OCI-M1 (cell line): ENCODE measurements at regions not wholly inside any gene's neighbourhood (a gene's known extent, or its start where the extent isn't known, plus 50 kb on each side); places are given as distances from the start of the nearest gene placed in this dataset.
"Not testable (repeated sequence)": the region's sequence is repeated elsewhere in the genome, so short reads cannot be mapped to it uniquely, and the experiment has no call there.

ENCODE experiments used
- DNase-seq: peaks from one replicate; lab custom pipeline; 2025; lab: John Stamatoyannopoulos, UW

DNA sequence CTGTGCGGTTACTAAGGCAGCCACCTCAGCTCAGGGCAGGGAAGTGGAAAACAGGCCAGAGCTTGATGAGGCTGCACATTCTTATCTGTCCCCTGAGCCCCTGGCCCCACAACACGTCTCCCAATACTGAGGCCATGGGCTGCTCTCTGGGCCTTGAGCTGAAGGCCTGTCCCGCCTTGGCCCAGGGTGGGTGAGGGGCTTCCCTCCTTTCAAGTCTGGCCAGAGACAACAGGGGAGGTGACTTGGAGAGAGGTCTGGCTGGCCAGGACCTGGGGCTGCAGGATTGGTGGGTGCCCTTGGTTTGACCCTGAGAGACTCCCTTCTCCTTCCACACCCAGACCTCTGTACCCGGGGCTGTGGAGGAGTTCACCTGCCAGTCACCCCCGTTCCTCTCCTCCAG, 563.8 kb downstream of the PTPRU start:
- DNase-seq, result peak; percentile 6

DNA sequence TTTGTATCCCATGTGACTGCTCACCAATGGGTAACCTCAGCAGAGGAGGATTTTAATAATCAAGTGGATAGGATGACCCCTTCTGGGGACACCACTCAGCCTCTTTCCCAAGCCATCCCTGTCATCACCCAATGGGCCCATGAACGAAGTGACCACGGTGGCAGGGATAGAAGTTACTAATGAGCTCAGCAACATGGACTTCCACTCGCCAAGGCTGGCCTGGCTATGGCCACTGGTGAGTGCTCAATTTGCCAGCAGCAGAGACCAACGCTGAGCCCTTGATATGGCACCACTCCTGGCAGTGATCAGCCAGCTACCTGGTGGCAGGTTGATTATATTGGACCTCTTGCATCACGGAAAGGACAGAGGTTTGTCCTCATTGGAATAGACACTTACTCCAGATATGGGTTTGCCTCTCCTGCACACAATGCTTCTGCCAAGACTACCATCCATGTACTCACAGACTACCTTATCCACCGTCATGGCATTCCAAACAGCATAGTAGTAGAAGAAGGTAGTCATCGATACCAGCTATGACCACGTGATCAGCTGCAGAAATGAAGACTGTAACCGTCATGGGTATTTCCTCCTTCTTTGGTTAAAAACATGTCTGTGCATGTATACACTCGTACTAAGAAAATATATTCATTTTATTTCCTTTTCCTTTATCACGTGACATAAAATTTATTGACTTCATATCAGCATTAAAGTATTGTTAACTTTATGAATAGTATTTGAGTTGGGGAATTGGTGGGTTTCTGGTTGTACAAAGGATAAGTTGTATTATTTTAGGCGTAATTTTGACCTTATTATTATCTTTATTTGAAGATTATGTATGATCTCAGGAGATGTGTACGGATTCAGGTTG, 562.6 kb downstream of the PTPRU start:
- no peak for DNase-seq

DNA sequence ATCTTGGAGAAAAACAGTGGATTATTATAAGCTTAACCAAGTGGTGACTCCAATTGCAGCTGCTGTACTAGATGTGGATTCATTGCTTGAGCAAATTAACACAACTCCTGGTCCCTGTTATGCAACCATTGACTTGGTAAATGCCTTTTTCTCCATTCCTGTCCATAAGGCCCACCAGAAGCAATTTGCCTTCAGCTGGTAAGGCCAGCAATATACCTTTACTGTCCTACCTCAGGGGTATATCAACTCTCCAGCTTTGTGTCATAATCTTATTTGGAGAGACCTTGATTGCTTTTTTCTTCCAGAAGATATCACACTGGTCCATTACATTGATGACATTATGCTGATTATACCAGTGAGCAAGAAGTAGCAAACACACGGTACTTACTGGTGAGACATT, 560.8 kb downstream of the PTPRU start:
- DNase-seq, result not testable (repeated sequence)

DNA sequence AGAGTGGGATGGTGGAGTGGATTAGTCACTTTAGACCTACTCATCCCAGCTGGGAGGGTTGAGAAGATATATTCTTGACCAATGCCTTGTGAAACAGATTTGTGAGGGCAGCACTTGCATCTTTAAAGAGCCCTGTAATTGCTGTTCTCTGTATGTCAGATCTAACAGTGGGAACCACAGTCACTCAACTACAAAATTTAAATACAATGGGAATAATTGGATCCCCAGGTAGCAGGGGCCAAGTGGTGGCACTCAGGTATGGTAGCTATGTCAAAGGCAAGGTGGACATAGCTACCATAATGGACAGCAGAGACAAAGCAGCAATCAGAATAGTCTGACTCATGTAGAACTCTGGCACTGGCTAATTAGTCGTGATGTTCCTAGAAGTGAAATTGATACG, 559.6 kb downstream of the PTPRU start:
- not testable (repeated sequence) for DNase-seq

DNA sequence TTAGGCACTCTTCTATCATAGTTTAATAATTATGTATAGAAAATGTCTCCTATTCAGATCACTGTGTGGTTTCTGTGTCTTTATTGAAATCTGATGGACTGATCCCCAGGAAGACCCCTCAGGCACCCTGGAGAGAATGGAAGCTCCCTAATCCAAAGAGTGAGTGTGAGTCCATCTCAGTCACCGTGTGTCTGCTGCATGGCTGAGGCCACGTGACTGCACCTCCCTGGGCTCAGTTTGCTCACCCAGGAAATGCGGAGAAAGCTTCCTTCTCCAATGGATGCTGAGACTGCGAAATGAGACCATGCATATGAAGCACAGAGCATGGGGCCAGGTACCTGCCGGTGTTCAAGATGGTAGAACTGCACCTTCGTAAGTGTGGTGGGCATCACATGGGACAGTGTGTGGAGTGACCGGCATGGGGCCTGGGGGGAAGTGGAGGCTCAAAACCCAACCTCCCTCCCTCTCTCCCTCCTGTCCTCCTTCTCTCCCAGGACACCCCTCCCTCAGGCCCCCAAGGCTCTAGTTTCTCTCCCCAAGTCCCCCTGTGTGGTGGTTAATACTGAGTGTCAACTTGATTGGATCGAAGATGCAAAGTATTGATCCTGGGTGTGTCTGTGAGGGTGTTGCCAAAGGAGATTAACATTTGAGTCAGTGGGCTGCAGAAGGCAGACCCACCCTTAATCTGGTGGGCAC, 557.5 kb downstream of the PTPRU start:
- no peak for DNase-seq

DNA sequence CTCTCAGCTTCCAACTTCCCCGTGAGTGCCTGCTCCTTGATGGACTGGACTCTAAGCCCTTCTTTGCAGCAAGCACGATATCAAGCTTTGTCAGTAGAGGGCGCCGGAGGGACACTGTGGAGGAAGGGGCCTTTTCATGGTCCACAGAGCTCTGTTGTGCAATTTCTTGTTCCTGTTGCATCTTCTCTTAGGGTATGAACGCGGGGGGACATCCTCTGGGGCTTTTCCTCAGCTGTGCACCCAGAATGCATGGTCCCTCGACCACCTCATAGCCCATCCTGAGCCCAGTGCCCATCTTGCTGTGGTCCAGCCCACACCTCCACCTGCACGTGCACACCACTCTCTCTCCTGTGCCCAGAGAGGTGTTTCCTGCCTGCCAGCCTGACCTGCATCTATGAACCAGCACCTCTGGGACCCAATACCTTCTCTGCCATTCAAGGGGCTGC, 556.8 kb downstream of the PTPRU start:
- peak; percentile 94 for DNase-seq

DNA sequence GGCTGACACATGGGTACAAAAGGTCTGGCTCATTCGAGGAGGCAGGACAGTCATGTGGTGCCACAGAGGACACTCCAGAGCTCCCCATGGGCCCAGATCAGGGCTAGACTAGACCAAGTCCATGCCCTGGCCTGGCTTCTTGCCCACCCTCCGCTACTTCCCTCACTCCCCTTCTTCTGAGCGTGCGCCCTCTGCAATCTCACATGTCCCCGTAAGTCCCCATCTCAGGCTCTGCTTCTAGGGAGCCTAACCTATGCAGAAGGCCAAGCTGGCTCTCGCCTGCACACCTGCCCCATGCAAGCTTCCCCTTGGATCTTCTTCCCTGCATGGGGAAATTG, 553.6 kb downstream of the PTPRU start:
- DNase-seq, result no peak

DNA sequence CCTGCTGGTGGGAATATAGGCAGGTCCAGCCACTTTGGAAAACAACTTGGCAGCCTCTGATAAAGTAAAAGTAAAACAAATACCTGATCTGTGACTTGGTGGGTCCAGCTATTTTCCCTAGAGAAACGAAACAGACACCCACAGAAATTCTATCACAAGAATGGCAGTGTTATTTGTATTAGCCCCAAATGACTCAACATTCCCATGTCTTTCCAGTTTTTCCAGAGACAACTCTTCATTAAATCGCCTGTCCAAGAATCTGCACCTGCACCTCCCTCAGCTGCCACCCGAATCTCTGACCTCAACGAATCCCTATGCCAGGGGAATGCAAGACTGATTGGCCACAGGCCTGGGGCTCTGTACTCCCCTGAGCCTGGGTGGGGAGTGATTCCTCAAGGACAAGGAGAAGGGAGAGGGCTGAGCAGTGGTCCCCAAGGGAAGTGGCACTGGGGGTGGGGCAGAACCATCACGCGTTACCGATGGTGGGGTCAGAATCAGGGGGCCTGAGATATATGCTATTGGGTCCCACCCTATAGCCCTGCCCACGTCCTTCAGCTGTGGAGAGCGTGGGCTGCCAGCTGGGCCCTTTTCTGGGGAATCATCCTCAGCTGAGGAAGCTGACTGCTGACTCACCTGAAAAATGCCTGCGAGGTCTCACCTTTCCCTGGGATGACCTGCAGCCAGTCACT, 553.0 kb downstream of the PTPRU start:
- no peak for DNase-seq

DNA sequence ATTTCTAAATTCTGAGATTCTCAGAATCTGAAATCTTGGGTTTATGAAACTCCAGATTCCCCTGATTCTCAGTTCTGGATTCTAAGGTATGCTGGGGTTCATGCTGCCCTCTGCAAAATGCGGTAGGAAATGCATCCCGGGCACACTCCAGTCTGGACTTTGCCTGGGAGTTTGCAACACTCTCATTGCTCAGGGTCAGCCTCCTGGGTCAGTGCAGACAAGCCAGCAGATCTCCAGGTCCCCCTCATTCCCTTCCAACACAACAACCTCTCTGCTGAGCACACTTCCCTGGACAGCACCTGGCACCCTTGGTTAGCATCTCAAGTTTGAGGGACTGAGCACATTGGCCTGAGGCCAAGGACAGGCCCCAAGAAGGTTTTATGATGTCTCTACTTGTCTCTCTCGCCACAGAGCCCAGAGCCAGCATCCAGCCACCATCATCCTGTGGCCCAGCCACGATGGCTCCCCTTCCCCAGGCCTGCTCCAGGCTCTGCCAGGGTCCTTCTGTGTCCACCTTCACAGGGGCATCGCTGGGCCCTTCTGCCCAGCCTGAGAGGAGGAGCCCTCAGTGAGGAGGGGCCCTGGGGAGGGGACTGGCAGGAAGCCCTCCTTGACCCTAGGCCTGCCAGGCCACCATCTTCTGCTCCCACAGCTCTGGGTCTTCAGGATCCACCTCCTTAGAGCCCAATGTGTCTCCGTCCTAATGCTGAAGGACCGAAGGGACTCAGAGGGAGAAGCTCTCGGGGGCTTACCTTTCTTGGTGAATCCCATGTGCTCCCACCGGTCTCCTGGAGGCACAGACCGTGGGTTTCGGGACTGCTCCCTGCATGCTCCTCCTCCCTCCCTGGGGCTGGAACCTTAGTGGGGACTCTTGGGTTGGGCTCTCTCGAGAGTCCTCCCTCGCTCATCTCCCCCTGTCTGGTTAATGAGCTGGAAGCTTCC, 550.7 kb downstream of the PTPRU start:
- DNase-seq, result no peak

DNA sequence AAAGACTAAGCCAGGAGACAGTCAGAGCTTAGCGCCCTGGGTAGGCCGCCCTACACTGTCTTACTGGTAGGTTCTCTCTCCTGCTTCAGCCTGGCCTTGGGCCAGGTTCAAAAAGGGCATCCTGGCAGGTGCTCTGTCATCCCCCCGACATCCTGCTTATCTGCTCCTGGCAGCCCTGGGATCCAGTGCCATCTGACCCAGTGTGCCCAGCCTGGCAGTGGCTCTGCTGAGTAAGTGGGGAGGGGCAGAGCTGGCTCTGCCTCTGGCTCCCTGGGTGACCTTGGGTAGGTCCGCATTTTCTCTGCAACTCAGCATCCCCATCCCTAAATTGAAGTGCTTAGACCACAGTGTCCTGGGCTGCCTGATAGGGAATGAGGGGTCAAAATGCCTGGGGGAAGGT, 549.9 kb downstream of the PTPRU start:
- DNase-seq, result no peak

DNA sequence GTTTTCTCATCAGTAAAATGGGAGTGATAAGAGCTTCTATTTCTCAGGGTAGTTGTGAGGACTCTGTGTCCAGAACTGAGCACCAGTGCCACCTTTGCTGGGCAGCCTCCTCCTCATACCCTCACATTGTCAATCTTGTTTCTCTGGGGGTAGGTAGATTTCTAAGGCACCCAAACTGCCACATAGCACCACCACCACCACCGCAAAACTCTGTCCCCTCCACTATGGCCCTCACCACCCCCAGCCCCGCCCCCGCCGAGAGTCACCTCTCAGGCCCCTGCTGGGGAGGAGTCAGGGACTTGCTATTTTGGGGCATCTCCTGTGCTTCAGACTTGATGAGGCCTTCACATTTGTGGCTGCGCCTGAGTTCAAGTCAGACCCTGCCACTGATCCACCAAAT, 549.2 kb downstream of the PTPRU start:
- DNase-seq, result no peak

DNA sequence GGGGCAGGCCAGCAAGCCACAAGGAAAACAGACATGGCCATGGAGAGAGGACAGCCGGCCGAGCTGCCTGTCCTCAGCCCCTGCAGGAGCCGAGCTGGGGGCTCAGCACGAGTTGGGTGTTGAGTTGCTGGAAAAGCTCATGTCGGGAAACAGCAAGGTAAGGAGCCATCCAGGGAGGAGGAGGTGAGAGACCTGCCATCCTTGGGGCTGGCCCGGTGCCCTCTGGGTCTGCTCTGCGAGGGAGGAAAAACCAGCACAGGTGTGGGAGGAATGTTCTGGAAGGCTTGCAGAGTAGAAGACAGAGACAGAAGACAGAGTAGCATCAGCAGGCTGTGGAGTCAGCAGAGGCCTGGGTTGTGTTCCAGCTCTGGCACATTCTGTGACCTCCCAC, 548.8 kb downstream of the PTPRU start:
- no peak for DNase-seq

DNA sequence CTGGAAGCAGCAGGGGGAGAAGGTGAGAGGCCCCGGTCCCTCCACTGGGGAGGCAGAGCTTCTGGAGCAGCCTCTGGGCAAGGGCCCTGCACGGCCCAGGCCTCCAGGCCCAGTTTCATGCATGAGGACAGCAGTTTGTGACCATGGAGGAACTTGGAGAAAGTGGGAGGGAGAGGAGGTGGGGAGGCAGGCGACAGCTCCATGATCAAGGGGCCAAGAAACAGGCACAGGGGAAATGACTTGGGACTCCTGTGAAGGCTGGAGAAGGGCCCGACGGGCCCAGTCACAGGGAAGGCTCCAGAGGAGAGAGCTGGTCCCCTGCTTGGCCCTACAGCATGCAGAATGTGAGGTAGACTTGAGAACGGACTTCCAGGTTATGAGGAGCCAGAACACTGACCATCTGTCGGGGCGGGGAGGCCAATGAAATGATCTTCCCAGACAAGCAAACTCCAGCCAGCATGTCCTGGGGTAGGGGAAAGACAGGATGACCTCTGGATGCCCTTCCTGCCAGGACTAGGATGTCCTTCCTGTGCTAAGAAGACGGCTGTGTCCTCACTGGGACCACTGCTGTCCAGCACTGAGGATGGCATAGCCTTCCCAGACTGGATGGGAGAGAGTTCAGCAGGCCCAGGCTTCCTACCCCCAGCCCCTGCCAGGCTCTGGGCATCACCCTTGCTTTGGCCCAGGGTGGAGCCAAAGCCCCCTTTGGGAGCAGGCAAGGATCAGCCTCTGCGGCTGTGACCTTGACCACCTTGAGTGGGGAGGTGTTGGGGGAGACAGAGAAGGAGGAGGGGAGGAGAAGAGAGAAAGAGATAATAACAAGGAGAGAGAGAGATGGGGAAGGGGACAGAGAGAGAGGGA, 548.2 kb downstream of the PTPRU start:
- DNase-seq, result no peak

DNA sequence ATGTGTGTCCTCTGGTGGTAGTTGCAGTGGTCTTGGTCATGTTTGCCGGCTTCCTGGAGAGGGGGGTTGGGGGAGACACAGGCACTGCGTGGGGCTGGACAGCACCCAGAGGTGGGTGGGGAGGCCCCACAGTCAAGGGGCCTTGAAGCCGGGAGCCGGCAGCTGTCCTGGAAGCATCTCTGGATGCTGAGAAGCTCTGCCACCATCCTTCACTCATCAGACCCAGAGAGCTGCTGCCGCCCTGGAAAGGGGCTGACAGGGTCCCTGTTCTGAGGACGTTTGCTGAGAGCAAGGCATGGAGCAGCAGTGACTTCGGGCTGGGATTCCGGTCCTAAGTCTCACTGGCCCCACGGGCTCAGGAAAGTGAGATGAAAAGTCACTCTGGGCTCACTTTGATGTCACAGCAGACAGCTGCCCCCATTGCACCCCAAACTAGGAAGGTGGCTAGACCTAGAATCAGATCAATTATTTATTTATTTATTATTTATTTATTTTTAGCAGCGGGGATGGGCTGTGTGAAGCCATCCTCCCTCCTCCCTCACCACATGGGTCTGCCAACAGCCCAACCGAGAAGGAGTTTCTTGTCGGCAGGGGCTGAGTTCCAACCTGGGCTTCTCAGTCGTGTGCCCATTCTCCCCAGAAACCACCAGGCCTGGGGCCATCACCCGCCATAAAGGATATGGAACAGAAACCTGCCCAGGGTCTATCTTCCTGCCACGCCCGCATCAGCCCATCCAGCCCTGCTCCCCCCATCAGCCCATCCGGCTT, 547.4 kb downstream of the PTPRU start:
- no peak for DNase-seq

DNA sequence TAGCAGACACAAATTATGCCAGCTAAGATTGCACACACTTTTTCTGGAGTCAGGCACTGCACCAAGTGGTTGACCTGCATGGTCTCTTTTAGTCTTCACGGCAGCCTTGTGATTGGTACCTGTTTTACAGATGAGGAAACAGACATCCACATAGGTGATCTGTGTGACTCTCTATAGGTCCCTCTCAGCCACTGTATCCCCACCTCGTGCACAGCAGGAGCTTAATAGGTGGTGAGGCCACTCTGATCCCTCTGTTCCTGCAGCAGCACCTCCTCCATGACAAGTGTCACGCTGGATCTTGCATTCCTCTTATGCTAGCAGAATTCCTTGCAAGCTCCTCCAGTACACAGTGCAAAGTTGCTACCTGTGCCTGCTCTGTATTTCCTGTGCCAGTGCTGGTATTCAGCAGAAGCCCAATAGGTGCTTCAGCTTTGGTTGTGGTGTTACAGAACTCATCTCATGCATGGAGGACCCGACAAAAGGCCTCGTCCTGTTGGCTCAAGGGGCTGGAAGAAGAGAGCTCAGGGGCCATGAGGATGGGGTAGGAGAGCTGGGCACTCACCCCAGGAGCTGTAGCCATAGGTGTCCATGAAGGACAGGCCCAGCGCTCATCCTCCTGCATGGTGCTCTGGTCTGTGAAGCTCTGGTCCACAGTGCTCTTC, 546.7 kb downstream of the PTPRU start:
- no peak for DNase-seq

DNA sequence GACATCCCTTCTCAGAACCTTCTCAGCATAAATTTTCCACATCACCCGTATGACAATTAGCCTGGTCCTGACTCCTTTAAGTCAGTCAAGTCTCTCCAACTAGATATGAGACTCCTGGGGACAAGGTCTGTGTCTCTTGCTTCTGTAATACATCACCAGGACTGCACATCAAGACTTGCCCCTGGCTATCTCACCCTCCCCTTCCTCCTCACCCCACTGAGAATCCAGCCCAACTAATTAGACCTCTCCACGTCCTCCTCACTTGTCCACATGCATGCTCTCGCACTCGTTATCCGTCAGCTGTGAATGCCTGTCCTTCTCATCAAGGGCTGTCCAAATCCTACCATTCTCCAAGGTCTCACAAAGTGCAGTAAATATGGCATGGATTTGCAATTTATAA, 542.8 kb downstream of the PTPRU start:
- DNase-seq, result no peak

DNA sequence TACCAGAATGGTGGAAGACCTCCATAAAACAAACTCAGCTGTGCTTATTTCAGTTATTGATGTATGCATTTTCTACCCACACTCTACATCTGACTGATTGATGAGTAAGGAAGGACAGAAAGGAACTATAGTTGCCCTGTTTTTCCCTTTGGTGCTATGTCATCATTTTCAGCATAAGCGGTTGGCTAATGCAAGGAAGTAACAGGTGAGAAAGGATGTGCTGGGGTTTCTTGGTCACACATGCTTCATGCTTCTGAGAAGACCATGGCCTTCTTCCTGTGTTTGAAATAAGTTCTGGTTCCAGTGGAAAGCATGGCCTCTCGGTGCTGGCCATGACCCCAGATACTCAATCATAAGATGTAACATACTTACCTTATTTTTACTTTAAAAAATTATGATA, 541.2 kb downstream of the PTPRU start:
- no peak for DNase-seq

DNA sequence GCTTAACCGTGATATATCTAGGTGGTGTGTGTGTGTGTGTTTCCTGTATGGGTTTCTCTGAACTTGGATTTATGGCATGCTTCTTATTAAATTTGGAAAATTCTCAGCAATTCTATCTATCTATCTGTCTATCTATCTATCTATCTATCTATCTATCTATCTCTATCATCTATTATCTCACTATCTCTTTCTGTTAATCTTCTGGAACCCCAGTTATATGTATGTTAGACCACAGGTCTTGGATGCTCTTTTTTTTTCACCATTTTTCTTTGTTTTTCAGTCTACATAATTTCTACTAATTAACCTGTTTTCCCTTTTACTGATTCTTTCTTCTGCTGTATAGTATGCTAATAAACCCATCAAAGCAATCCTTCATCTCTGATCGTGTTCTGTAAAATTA, 538.0 kb downstream of the PTPRU start:
- DNase-seq, result no peak

DNA sequence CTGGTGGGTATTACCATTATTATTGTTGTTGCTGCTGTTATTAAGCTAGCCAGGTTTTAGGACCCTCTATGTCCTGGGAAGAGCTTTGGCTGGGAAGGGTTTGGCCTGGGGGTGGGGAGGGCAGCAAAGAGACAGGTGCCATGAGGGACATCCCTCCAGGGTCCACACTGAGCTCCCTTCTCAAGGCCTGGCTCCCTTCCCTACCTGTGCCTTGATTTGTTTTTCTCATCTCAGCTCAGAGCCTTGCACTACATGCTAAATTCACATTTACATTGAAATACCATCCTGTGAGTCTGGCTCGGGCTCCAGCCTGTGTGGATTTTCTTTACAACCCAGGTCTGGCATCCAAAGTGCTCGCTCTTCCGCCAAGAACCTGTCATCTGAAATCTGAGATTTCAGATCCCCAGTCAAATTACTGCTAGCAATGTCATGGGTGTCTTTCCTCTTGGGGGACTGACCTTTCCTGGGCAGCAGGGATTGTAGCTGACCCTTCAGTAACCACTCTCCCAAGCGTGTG, 536.3 kb downstream of the PTPRU start:
- DNase-seq, result no peak
